GM12878 (cell line): ENCODE measurements at regions not wholly inside any gene's neighbourhood (a gene's known extent, or its start where the extent isn't known, plus 50 kb on each side); places are given as distances from the start of the nearest gene placed in this dataset.

Experiments used
- ATAC-seq: fragments of 200-7000 bp; cut with Tn5 transposase; 3 replicates; pipeline ENCODE4 v1.9.1; 2020; ENCODE audit warnings: mild to moderate bottlenecking, moderate library complexity
- BruUV-seq: library from RNA; stranded (reverse); fragments of 400-500 nt; replicated peaks from 2 replicates; lab custom pipeline; 2021; lab: Mats Ljungman, UMichigan
- CTCF ChIA-PET: fragments of 300-600 bp; sonication (Branson Sonifier 250); formaldehyde crosslinking; extraction: SDS; loops from one replicate; lab custom pipeline; 2021; ENCODE audit warnings: inconsistent platforms; lab: Yijun Ruan, JAX
- POLR2A ChIA-PET: fragments of 350-600 bp; formaldehyde crosslinking; extraction: SDS; loops from one replicate; lab custom pipeline; 2021; ENCODE audit warnings: inconsistent platforms; lab: Charles Lee
- RAD21 ChIA-PET: fragments of 300-600 bp; sonication (Branson Sonifier 250); formaldehyde crosslinking; loops from one replicate; lab custom pipeline; 2023; ENCODE audit warnings: antibody characterized with exemption; ENCODE audit not compliant: unreplicated experiment; lab: Charles Lee
- SMC1A ChIA-PET: fragments of 300-600 bp; sonication (Branson Sonifier 250); formaldehyde crosslinking; loops from one replicate; lab custom pipeline; 2023; ENCODE audit not compliant: unreplicated experiment, uncharacterized antibody; lab: Charles Lee
- DNase-seq: peaks from one replicate; pipeline ENCODE4 v3.0.0-alpha.2; 2011; ENCODE audit warnings: low read depth, low spot score
- FAIRE-seq: peaks from 3 replicates; lab custom pipeline; 2011; peaks lifted over from hg19 to GRCh38; lab: Jason Lieb, UNC
- H2AFZ ChIP-seq: 2 replicates; pipeline ENCODE4 v1.6.0; 2011; ENCODE audit warnings: low read depth, low read length, control low read depth; ENCODE audit not compliant: control insufficient read depth
- H3K27ac ChIP-seq: 2 replicates; pipeline ENCODE4 v1.5.1; 2011; ENCODE audit warnings: control low read depth; ENCODE audit not compliant: control insufficient read depth, insufficient read depth
- H3K27me3 ChIP-seq, 2 experiments: replicated peaks in 1 of 2; 2 replicates each; pipeline versions ENCODE4 v1.6.0 to v1.6.1; 2011; ENCODE audit warnings: low read length in 1 of 2; ENCODE audit not compliant: control insufficient read depth in 2 of 2, insufficient read depth in 2 of 2
- H3K36me3 ChIP-seq, 2 experiments: 2 replicates each; pipeline ENCODE4 v1.5.1; 2011; ENCODE audit warnings: low read length in 1 of 2; ENCODE audit not compliant: control insufficient read depth in 2 of 2, insufficient read depth in 2 of 2
- H3K4me1 ChIP-seq: 2 replicates; pipeline ENCODE4 v1.6.1; 2011; ENCODE audit warnings: mild to moderate bottlenecking, low read length, moderate library complexity, mixed read lengths; ENCODE audit not compliant: control insufficient read depth, insufficient read depth
- H3K4me2 ChIP-seq: 2 replicates; pipeline ENCODE4 v1.6.0; 2011; ENCODE audit warnings: control low read depth; ENCODE audit not compliant: control insufficient read depth, insufficient read depth
- H3K4me3 ChIP-seq: fragments of 200-600 bp; sonication (generic); 2 replicates; pipeline ENCODE4 v1.5.1; 2016
- H3K79me2 ChIP-seq: 2 replicates; pipeline ENCODE4 v1.6.0; 2011; ENCODE audit warnings: low read length; ENCODE audit not compliant: control insufficient read depth, insufficient read depth
- H3K9ac ChIP-seq: 2 replicates; pipeline ENCODE4 v1.8.0; 2011; ENCODE audit warnings: low read length, control low read depth, mixed read lengths; ENCODE audit not compliant: control insufficient read depth, insufficient read depth
- H3K9me3 ChIP-seq: replicated peaks from 3 replicates; pipeline ENCODE4 v1.5.1; 2011; ENCODE audit warnings: mild to moderate bottlenecking, low read length; ENCODE audit not compliant: control insufficient read depth, insufficient read depth
- H4K20me1 ChIP-seq: 2 replicates; pipeline ENCODE4 v1.6.0; 2011; ENCODE audit not compliant: control insufficient read depth, insufficient read depth
- CHD1 ChIP-seq: IDR thresholded peaks from 2 replicates; pipeline ENCODE4 v1.6.1; 2012; ENCODE audit warnings: low read depth, low read length, improper control_type of control experiment
- ETV6 ChIP-seq, 2 experiments: fragments of 450-650 bp in 1 of 2; IDR thresholded peaks in 1 of 2; conservative IDR thresholded peaks in 1 of 2; 2 replicates each; pipeline ENCODE4 v1.6.1; 2014; ENCODE audit warnings: antibody characterized with exemption in 1 of 2, borderline replicate concordance in 1 of 2, low read depth in 1 of 2, mild to moderate bottlenecking in 1 of 2, moderate library complexity in 1 of 2
- JUNB ChIP-seq: IDR thresholded peaks from 2 replicates; pipeline ENCODE4 v1.6.1; 2016; ENCODE audit warnings: antibody characterized with exemption, mild to moderate bottlenecking
- RELB ChIP-seq: fragments of 450-650 bp; IDR thresholded peaks from 2 replicates; pipeline ENCODE4 v1.6.1; 2017; ENCODE audit warnings: low read depth, mild to moderate bottlenecking, moderate library complexity
- SPI1 ChIP-seq: IDR thresholded peaks from 2 replicates; pipeline ENCODE4 v1.6.1; 2011; ENCODE audit warnings: low read depth, mild to moderate bottlenecking, low read length, moderate library complexity, borderline replicate concordance; ENCODE audit not compliant: insufficient read depth
- TCF7 ChIP-seq: IDR thresholded peaks from 2 replicates; pipeline ENCODE4 v1.6.1; 2014; ENCODE audit warnings: antibody characterized with exemption, borderline replicate concordance
- YBX1 ChIP-seq: fragments of 450-650 bp; IDR thresholded peaks from 2 replicates; pipeline ENCODE4 v1.6.1; 2016; ENCODE audit warnings: antibody characterized with exemption
- YY1 ChIP-seq: IDR thresholded peaks from 2 replicates; pipeline ENCODE4 v1.6.1; 2011; ENCODE audit warnings: low read depth, mild to moderate bottlenecking, low read length
- ZNF217 ChIP-seq: fragments of 450-650 bp; IDR thresholded peaks from 2 replicates; pipeline ENCODE4 v1.6.1; 2017; ENCODE audit warnings: antibody characterized with exemption, mild to moderate bottlenecking
- ZNF274 ChIP-seq: IDR thresholded peaks from one replicate; pipeline ENCODE4 v1.8.0; 2011; ENCODE audit not compliant: insufficient read length, insufficient read depth
- ZNF384 ChIP-seq: IDR thresholded peaks from 2 replicates; pipeline ENCODE4 v1.6.1; 2012; ENCODE audit warnings: low read depth, mild to moderate bottlenecking, low read length, improper control_type of control experiment, borderline replicate concordance
- WGBS: methylation state at CpG from one replicate; pipeline ENCODE4 v1.1.6; 2016; ENCODE audit warnings: low lambda C conversion rate; ENCODE audit not compliant: insufficient replicate concordance, insufficient coverage; ENCODE audit errors: missing lambda C conversion rate; 5-methylcytosine and 5-hydroxymethylcytosine counted together
- in situ Hi-C: fragments of 300-500 bp; cut with MboI; formaldehyde crosslinking; loops from 9 replicates; pipeline ENCODE4 v1.14.3; 2018; ENCODE audit warnings: mixed read lengths
- intact Hi-C: fragments of 100-400 bp; cut with micrococcal nuclease; formaldehyde crosslinking; loops from one replicate; pipeline ENCODE4 v1.14.2; 2022; ENCODE audit not compliant: unreplicated experiment
- TF ChIP-seq, protein P1 (sequence below): fragments of 450-650 bp; IDR thresholded peaks from 2 replicates; pipeline ENCODE4 v1.6.1; 2016; ENCODE audit warnings: mild to moderate bottlenecking
- TF ChIP-seq, protein P2 (sequence below): fragments of 150-350 bp; IDR thresholded peaks from 2 replicates; pipeline ENCODE4 v1.6.1; 2016; ENCODE audit warnings: low read depth, low read length

DNA sequence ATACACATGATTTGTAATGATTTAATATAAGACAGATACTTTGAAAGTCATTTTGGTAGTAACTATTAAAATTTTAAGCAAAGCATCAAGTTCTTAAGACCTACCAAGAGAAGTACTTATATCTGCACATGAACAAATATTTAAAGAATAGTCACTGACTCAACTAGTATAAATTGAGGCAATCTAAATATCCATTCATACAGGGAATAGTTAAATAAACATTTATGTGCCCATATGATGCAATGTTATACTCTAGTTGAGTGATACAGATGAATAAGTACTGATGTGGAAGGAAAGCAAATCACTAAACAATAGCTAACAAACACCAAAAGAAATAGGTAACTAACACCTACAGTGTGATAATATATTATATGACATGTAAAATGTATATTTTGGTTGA lies 527.7 kb downstream of the EPHA3 start:
- DNase-seq (no peak), FAIRE-seq (no peak), ATAC-seq (no peak)
- in situ Hi-C loops: no loop called here
- ChIA-PET SMC1A (no interaction called here), POLR2A (no interaction called here), RAD21 (no interaction called here), CTCF (no interaction called here)
- intact Hi-C loops: no loop called here
- Histone ChIP-seq H3K4me1 (no peaks in the 10 kb centered on the region), H3K27me3 (no peaks in the 10 kb centered on the region), H3K9ac (no peak overlapping the region), H3K27ac (no peak overlapping the region), H3K79me2 (no peaks in the 10 kb centered on the region), H3K4me2 (no peak overlapping the region), H3K36me3 (no peaks in the 10 kb centered on the region), H4K20me1 (no peaks in the 10 kb centered on the region), H3K9me3 (no peaks in the 10 kb centered on the region), H2AFZ (no peak overlapping the region), H3K4me3 (no peak overlapping the region)
- TF ChIP-seq SPI1: no peak
- no peak for TF ChIP-seq JUNB
- no peak for TF ChIP-seq ETV6 (conservative IDR thresholded peaks at IDR 0.05 in 1 of 2, IDR thresholded peaks at IDR 0.05 in 1 of 2; ENCODE audit: borderline replicate concordance in 1 of 2, low read depth in 1 of 2)
- TF ChIP-seq, protein P1, sequence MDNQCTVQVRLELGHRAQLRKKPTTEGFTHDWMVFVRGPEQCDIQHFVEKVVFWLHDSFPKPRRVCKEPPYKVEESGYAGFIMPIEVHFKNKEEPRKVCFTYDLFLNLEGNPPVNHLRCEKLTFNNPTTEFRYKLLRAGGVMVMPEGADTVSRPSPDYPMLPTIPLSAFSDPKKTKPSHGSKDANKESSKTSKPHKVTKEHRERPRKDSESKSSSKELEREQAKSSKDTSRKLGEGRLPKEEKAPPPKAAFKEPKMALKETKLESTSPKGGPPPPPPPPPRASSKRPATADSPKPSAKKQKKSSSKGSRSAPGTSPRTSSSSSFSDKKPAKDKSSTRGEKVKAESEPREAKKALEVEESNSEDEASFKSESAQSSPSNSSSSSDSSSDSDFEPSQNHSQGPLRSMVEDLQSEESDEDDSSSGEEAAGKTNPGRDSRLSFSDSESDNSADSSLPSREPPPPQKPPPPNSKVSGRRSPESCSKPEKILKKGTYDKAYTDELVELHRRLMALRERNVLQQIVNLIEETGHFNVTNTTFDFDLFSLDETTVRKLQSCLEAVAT: no peak
- no peak for TF ChIP-seq CHD1
- no peak for TF ChIP-seq TCF7
- no TSS peak for BruUV-seq

GRCh38 chr3:89644716-89645115 lies 537.3 kb downstream of the EPHA3 start:
- no peak overlapping the region for H3K4me2 ChIP-seq
- intact Hi-C loops: no loop called here
- CTCF ChIA-PET: no interaction called here
- no peaks in the 10 kb centered on the region for H3K36me3 ChIP-seq
- no peak for DNase-seq
- H3K4me1 ChIP-seq: no peaks in the 10 kb centered on the region
- no peak for FAIRE-seq
- POLR2A ChIA-PET: no interaction called here
- RAD21 ChIA-PET: no interaction called here
- H3K27ac ChIP-seq: no peak overlapping the region
- in situ Hi-C loops: no loop called here
- no peak for ATAC-seq
- no peaks in the 10 kb centered on the region for H4K20me1 ChIP-seq
- no peaks in the 10 kb centered on the region for H3K79me2 ChIP-seq
- SMC1A ChIA-PET: interaction anchor here (1.1 to 1.6 kb wide), 4 partner anchors 11 to 46 kb away, joined by 3 to 6 read pairs (median 4); no protein-coding TSS in a partner anchor
- no TSS peak for BruUV-seq
- no peak overlapping the region for H3K9ac ChIP-seq
- H3K4me3 ChIP-seq: no peak overlapping the region
- H3K27me3 ChIP-seq: no peaks in the 10 kb centered on the region
- 0% methylated on average over 1 of the region's 1 CpG for WGBS
- no peak overlapping the region for H2AFZ ChIP-seq
- no peaks in the 10 kb centered on the region for H3K9me3 ChIP-seq
- TF ChIP-seq, protein P2, sequence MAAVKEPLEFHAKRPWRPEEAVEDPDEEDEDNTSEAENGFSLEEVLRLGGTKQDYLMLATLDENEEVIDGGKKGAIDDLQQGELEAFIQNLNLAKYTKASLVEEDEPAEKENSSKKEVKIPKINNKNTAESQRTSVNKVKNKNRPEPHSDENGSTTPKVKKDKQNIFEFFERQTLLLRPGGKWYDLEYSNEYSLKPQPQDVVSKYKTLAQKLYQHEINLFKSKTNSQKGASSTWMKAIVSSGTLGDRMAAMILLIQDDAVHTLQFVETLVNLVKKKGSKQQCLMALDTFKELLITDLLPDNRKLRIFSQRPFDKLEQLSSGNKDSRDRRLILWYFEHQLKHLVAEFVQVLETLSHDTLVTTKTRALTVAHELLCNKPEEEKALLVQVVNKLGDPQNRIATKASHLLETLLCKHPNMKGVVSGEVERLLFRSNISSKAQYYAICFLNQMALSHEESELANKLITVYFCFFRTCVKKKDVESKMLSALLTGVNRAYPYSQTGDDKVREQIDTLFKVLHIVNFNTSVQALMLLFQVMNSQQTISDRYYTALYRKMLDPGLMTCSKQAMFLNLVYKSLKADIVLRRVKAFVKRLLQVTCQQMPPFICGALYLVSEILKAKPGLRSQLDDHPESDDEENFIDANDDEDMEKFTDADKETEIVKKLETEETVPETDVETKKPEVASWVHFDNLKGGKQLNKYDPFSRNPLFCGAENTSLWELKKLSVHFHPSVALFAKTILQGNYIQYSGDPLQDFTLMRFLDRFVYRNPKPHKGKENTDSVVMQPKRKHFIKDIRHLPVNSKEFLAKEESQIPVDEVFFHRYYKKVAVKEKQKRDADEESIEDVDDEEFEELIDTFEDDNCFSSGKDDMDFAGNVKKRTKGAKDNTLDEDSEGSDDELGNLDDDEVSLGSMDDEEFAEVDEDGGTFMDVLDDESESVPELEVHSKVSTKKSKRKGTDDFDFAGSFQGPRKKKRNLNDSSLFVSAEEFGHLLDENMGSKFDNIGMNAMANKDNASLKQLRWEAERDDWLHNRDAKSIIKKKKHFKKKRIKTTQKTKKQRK: no peak
- TF ChIP-seq ZNF217 (no peak), YY1 (no peak), YBX1 (no peak), ZNF384 (no peak), ZNF274 (no peak), RELB (no peak)
